AG09319 (cell line): ENCODE measurements at regions not wholly inside any gene's neighbourhood (a gene's known extent, or its start where the extent isn't known, plus 50 kb on each side); places are given as distances from the start of the nearest gene placed in this dataset.
"Not testable (repeated sequence)": the region's sequence is repeated elsewhere in the genome, so short reads cannot be mapped to it uniquely, and the experiment has no call there.

Source experiments
- DNase-seq: peaks from one replicate; pipeline ENCODE4 v3.0.0-alpha.2; 2010; ENCODE audit warnings: low read depth; ENCODE audit errors: extremely low read depth
- TF ChIP-seq, protein P1 (sequence below): IDR thresholded peaks from 2 replicates; pipeline ENCODE4 v1.5.1; 2011; ENCODE audit warnings: low read depth, mild to moderate bottlenecking, inconsistent platforms, low read length, moderate library complexity

DNA sequence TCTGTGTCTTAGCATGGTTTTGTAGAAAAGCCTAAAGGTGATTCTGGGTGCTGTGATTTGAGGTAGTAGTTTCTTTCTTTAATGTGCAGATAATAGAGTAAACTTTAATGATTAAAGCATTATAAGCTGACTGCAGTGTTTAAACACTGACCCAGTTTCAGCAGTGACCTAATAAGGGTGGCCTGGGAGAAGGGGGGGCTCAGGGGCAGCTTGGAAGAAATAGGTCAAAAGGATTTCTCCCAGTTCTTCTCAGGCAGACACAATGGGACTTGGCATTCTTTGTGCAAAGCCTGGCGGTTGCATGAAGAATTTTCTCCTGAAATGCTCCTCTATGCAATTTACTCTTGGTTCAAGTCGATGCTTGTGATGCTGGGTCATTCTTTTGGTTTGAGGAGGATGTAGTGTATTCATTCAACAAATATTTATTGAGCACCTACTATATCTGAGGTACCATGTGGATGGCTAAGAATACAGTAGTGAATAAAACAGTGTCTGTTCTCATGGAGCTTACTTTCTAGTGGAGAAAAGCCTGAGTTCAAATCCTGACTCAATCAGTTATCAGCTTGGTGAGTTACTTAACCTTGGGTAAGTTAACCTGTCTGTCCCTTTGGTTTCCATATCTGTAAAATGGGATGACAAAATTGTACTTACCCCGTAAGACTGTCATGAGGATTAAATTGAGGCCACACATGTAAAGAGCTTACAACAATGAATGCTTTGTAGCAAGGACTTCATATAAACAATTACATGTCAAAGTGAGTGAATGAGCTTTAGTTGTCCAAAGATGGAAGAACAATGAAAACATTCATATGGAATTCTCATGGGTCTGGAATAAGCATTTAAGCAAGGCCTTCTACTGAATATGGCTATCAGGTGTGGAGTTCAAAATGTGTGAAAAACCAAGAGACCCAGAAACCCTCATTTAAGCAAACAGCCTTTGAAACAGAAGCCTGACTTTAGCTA lies 210.2 kb downstream of the KCNRG start:
- TF ChIP-seq, protein P1, sequence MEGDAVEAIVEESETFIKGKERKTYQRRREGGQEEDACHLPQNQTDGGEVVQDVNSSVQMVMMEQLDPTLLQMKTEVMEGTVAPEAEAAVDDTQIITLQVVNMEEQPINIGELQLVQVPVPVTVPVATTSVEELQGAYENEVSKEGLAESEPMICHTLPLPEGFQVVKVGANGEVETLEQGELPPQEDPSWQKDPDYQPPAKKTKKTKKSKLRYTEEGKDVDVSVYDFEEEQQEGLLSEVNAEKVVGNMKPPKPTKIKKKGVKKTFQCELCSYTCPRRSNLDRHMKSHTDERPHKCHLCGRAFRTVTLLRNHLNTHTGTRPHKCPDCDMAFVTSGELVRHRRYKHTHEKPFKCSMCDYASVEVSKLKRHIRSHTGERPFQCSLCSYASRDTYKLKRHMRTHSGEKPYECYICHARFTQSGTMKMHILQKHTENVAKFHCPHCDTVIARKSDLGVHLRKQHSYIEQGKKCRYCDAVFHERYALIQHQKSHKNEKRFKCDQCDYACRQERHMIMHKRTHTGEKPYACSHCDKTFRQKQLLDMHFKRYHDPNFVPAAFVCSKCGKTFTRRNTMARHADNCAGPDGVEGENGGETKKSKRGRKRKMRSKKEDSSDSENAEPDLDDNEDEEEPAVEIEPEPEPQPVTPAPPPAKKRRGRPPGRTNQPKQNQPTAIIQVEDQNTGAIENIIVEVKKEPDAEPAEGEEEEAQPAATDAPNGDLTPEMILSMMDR, result no peak
- no peak for DNase-seq

- TF ChIP-seq, protein P1, result no peak
- DNase-seq, result no peak
These were observed 211.4 kb downstream of the KCNRG start for GRCh38 chr13:50226515-50227155.

GRCh38 chr13:50227361-50227760 lies 212.1 kb downstream of the KCNRG start:
- no peak for DNase-seq
- TF ChIP-seq, protein P1, result no peak

- no peak for DNase-seq
- TF ChIP-seq, protein P1, result no peak
These were observed 213.3 kb downstream of the KCNRG start for GRCh38 chr13:50228527-50228926.

DNA sequence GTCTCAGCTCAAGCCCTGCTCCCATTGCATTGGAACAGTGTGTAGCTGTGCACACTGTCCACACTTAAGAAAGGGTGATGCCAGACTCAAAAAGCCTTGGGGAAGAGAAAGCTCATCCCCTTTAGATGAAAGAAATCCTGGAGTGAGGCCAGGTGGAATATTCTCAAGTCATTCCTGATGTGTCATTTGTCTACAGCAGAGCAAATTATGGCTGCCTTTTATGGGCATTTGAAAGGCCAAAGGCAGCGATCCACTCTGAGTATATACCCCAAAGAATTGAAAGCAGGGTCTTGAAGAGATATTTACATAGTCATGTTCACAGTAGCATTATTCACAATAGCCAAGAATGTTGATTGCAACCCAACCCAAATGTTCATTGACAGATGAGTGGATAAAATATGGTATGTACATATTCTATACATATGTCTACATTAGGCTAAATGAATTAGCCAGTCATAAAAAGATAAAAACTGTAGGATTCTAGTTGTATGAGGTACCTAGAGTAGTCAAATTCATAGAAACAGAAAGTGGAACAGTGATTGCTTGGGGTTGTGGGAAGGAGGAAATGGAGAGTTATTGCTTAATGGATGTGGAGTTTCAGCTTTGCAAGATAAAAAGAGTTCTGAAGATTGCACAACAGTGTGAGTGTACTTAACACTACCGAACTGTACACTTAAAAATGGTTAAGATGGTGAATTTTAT lies 214.9 kb downstream of the KCNRG start:
- peak; percentile 4 for DNase-seq
- TF ChIP-seq, protein P1, result no peak

- DNase-seq, result no peak
These were observed 215.4 kb downstream of the KCNRG start for GRCh38 chr13:50230662-50230978.

GRCh38 chr13:50233574-50233973 lies 218.3 kb downstream of the KCNRG start:
- DNase-seq, result not testable (repeated sequence)

More at GRCh38 chr13:50230662-50230978, 215.4 kb downstream of the KCNRG start:
- TF ChIP-seq, protein P1, result no peak
